Upper lobe of left lung (tissue), 6 donors: ENCODE measurements at regions not wholly inside any gene's neighbourhood (a gene's known extent, or its start where the extent isn't known, plus 50 kb on each side); places are given as distances from the start of the nearest gene placed in this dataset.

ENCODE experiments used
- ATAC-seq, 2 donors: fragments of 200-7000 bp; cut with Tn5 transposase; one replicate each; pipeline ENCODE4 v1.9.1; 2022; ENCODE audit warnings: mild to moderate bottlenecking in 2 of 2, moderate library complexity in 2 of 2; ENCODE audit not compliant: low FRiP score in 2 of 2
- DNase-seq, 2 donors: peaks; one replicate each; pipeline ENCODE4 v3.0.0-alpha.2; 2019 to 2020
- H3K27ac ChIP-seq, 4 donors: fragments of 200-600 bp; sonication (generic); one replicate each; pipeline ENCODE4 v1.5.1; 2016 to 2019
- H3K27me3 ChIP-seq, 4 donors: fragments of 200-600 bp; sonication (generic); one replicate each; pipeline ENCODE4 v1.5.1; 2017 to 2019
- H3K36me3 ChIP-seq, 4 donors: fragments of 200-600 bp; sonication (generic); one replicate each; pipeline ENCODE4 v1.5.1; 2016 to 2019
- H3K4me1 ChIP-seq, 4 donors: fragments of 200-600 bp; sonication (generic); one replicate each; pipeline ENCODE4 v1.5.1; 2018 to 2019
- H3K4me3 ChIP-seq, 4 donors: fragments of 200-600 bp; sonication (generic); one replicate each; pipeline ENCODE4 v1.5.1; 2017 to 2019; ENCODE audit warnings: mild to moderate bottlenecking in 2 of 4, moderate library complexity in 1 of 4
- H3K9me3 ChIP-seq, 4 donors: fragments of 200-600 bp; sonication (generic); one replicate each; pipeline ENCODE4 v1.5.1; 2018 to 2019
- EP300 ChIP-seq, 4 donors: sonication (generic); formaldehyde crosslinking; IDR thresholded peaks; one replicate each; pipeline ENCODE4 v1.5.1; 2017; ENCODE audit warnings: antibody characterized with exemption in 4 of 4, control low read depth in 2 of 4
- POLR2A ChIP-seq, 4 donors: fragments of 450-650 bp; IDR thresholded peaks; one replicate each; pipeline ENCODE4 v1.5.1; 2016 to 2017; ENCODE audit warnings: antibody characterized with exemption in 4 of 4, mild to moderate bottlenecking in 2 of 4
- POLR2AphosphoS5 ChIP-seq, 2 donors: sonication (generic); formaldehyde crosslinking; IDR thresholded peaks; one replicate each; pipeline ENCODE4 v1.5.1; 2017; ENCODE audit warnings: antibody characterized with exemption in 2 of 2
- WGBS, 2 donors: methylation state at CpG; one replicate each; pipeline ENCODE4 v1.1.5; 2017 to 2018; 5-methylcytosine and 5-hydroxymethylcytosine counted together
- TF ChIP-seq, protein P1 (sequence below), 6 experiments: fragments of 450-650 bp in 4 of 6; fragments of 200-600 bp in 2 of 6; sonication (generic) in 2 of 6; IDR thresholded peaks; one replicate each; pipeline ENCODE4 v1.5.1; 2016 to 2019; ENCODE audit warnings: antibody characterized with exemption in 6 of 6
- donor health status: DM: no; HTN: no; CAD: no; lungs with moderate emphysema.
- donor health status: DM: no; HTN: yes; CAD: no; lungs with severe emphysema.

DNA sequence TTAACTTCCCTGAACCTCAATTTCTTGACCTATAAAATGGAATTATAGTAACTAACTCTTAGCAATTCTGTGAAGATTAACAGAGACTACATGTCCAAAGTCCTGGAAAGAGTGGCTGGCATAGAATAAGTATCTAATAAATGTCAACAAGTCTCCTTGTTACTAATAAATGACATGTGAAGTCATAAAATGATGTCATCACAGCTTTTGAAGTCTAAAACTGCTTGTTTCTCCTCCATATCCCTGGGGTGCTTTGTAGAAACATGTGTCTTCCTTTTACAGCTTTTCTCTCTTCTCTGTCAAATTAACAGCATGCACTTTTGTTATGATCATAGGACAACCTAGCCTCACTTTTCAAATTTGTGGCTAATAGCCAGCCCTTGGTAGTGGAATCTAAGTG lies 510.2 kb downstream of the NTRK3 start:
- TF ChIP-seq POLR2AphosphoS5 (IDR thresholded peaks at IDR 0.05), result no peak
- TF ChIP-seq, protein P1, sequence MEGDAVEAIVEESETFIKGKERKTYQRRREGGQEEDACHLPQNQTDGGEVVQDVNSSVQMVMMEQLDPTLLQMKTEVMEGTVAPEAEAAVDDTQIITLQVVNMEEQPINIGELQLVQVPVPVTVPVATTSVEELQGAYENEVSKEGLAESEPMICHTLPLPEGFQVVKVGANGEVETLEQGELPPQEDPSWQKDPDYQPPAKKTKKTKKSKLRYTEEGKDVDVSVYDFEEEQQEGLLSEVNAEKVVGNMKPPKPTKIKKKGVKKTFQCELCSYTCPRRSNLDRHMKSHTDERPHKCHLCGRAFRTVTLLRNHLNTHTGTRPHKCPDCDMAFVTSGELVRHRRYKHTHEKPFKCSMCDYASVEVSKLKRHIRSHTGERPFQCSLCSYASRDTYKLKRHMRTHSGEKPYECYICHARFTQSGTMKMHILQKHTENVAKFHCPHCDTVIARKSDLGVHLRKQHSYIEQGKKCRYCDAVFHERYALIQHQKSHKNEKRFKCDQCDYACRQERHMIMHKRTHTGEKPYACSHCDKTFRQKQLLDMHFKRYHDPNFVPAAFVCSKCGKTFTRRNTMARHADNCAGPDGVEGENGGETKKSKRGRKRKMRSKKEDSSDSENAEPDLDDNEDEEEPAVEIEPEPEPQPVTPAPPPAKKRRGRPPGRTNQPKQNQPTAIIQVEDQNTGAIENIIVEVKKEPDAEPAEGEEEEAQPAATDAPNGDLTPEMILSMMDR (IDR thresholded peaks at IDR 0.05), result no peak
- TF ChIP-seq EP300 (IDR thresholded peaks at IDR 0.05), result no peak
- no peak for TF ChIP-seq POLR2A (IDR thresholded peaks at IDR 0.05)

DNA sequence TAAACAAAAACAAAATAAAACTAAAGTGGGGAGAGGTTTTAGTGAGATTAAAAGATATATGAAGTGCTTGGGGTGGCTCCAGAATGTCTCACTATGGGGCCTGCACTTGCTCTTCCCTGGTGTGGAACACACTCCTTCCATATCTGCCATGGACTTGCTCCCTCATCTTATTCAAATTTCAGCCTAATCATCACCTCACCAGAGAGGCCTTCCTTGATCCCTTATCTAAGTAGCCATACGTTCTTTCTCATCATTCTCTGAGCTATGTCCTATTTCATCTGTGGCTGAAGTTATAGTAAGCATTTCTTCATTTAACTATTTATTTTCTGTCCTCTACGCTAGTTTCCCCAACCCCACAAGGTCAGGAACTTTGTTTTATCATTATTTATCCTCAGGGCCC lies 511.7 kb downstream of the NTRK3 start:
- 80 to 83% methylated on average over 2 of the region's 2 CpGs for WGBS, 2 donors
- ATAC-seq, result no peak

More for the DNA sequence above, 510.2 kb downstream of the NTRK3 start:
- ATAC-seq (peak in 1 of 2 donors; percentile 55), DNase-seq (no peak)
- H3K36me3 ChIP-seq, result no peaks in the 10 kb centered on the region
- no peaks in the 10 kb centered on the region for H3K9me3 ChIP-seq
- H3K27me3 ChIP-seq, result no peaks in the 10 kb centered on the region
- H3K4me1 ChIP-seq, result no peaks in the 10 kb centered on the region
- no peak overlapping the region for H3K4me3 ChIP-seq
- H3K27ac ChIP-seq, result no peak overlapping the region

DNA sequence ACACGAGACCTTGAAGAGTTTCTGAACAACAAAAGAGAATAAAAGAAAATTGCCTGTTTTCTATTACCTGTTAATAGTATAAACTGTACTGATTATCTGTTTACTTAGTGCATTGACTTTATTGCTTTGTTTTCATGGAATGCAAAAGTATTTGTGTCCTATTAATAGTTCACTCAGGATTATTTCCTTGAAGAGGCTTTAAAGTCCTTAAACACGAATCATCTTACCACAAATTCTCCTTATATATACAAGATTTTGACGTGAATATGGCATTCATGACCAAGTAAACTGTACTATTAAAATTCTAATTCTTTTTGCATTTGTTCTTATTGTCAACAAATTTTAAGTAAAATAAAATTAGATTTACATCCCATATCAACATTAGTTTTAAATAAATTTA lies 513.0 kb downstream of the NTRK3 start:
- ATAC-seq (no peak), DNase-seq (no peak)
- Histone ChIP-seq H3K4me3 (no peak overlapping the region), H3K9me3 (no peaks in the 10 kb centered on the region), H3K27me3 (no peaks in the 10 kb centered on the region), H3K4me1 (no peaks in the 10 kb centered on the region), H3K36me3 (no peaks in the 10 kb centered on the region), H3K27ac (no peak overlapping the region)
- WGBS, 2 donors, result 52 to 64% methylated on average over 3 of the region's 3 CpGs
- TF ChIP-seq, protein P1 (IDR thresholded peaks at IDR 0.05), result no peak
- TF ChIP-seq POLR2A (IDR thresholded peaks at IDR 0.05), result no peak
- no peak for TF ChIP-seq EP300 (IDR thresholded peaks at IDR 0.05)
- no peak for TF ChIP-seq POLR2AphosphoS5 (IDR thresholded peaks at IDR 0.05)

More for the DNA sequence above, 511.7 kb downstream of the NTRK3 start:
- Histone ChIP-seq H3K27ac (no peak overlapping the region), H3K4me1 (no peaks in the 10 kb centered on the region), H3K27me3 (no peaks in the 10 kb centered on the region), H3K4me3 (no peak overlapping the region), H3K36me3 (no peaks in the 10 kb centered on the region), H3K9me3 (no peaks in the 10 kb centered on the region)
- TF ChIP-seq, protein P1 (IDR thresholded peaks at IDR 0.05), result no peak
- TF ChIP-seq POLR2AphosphoS5 (IDR thresholded peaks at IDR 0.05) (no peak), POLR2A (IDR thresholded peaks at IDR 0.05) (no peak), EP300 (IDR thresholded peaks at IDR 0.05) (no peak)
- DNase-seq, result no peak

DNA sequence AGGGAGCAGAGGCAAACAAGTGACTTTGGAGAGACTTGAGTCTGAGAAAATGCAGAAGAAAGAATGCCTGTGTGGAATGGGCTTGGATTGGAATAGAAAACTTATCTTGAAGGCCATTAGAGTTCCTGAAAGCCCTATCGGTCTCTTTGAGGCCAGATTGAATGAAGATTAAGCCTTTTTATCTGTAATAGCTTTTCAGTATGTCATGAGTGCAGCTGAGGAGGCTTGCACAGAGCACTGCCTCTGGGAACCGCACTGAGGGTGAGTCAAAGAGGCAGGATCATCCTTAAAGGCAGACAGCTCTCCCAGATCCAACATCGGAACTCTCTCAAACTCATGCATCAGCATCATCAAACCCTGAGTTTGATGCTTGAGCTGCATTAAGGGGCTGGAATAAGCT lies 515.2 kb downstream of the NTRK3 start:
- H3K9me3 ChIP-seq, result no peaks in the 10 kb centered on the region
- WGBS, 2 donors, result 72 to 77% methylated on average over 3 of the region's 3 CpGs
- no peaks in the 10 kb centered on the region for H3K27me3 ChIP-seq
- no peak overlapping the region for H3K4me3 ChIP-seq
- no peaks in the 10 kb centered on the region for H3K4me1 ChIP-seq
- H3K27ac ChIP-seq, result no peak overlapping the region
- no peak for ATAC-seq
- no peak for DNase-seq
- TF ChIP-seq POLR2A (IDR thresholded peaks at IDR 0.05) (no peak), EP300 (IDR thresholded peaks at IDR 0.05) (no peak), POLR2AphosphoS5 (IDR thresholded peaks at IDR 0.05) (no peak)
- TF ChIP-seq, protein P1 (IDR thresholded peaks at IDR 0.05), result no peak
- H3K36me3 ChIP-seq, result no peaks in the 10 kb centered on the region

DNA sequence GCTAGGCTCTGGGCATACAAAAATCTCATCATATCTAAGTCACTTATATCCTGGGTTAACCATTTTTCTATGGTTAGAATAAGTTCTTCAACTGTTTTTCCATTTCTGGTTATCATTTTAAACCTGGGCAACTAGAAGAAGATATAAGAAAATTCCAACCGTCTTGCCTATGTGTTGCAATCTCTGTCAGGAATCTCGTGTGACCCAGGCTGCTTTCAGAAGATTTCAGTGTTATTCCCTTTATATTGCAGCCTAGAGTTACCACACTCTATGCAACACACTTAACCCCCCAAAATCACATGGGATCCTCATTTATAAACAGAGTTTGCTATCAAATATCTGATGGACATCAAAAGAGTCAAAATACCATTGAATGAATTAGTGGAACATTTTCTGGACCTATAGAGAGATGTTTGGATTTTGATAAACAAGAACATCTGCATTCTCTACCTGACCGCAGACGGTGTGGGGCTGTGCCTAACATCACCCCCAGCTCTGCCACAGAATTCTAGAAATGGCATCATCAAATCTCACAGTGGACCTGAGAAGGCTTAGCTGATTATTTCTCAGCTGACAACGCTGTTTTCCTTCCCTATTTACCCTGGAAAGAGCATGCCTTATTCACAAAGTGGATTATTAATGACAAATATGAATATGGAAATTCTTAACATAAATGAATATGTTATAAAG lies 515.7 kb downstream of the NTRK3 start:
- no peak overlapping the region for H3K4me3 ChIP-seq
- H3K27ac ChIP-seq, result no peak overlapping the region
- H3K36me3 ChIP-seq, result no peaks in the 10 kb centered on the region
- 77 to 79% methylated on average over 5 of the region's 5 CpGs for WGBS, 2 donors
- DNase-seq, result no peak
- H3K9me3 ChIP-seq, result no peaks in the 10 kb centered on the region
- no peaks in the 10 kb centered on the region for H3K4me1 ChIP-seq
- no peak for ATAC-seq
- TF ChIP-seq EP300 (IDR thresholded peaks at IDR 0.05), result no peak
- TF ChIP-seq, protein P1 (IDR thresholded peaks at IDR 0.05), result no peak
- TF ChIP-seq POLR2A (IDR thresholded peaks at IDR 0.05), result no peak
- no peak for TF ChIP-seq POLR2AphosphoS5 (IDR thresholded peaks at IDR 0.05)
- H3K27me3 ChIP-seq, result no peaks in the 10 kb centered on the region
